GM21515 (cell line): ENCODE measurements at regions not wholly inside any gene's neighbourhood (a gene's known extent, or its start where the extent isn't known, plus 50 kb on each side); places are given as distances from the start of the nearest gene placed in this dataset.

Experiments used
- ATAC-seq: cut with Tn5 transposase; IDR thresholded peaks from one replicate; pipeline ENCODE4 v1.9.1; 2021; ENCODE audit not compliant: unreplicated experiment

- ATAC-seq = no peak
These were observed 321.5 kb downstream of the BRINP1 start for GRCh38 chr9:119047513-119048307.

- ATAC-seq = no peak
These were observed 319.0 kb downstream of the BRINP1 start for GRCh38 chr9:119050281-119050680.

- no peak for ATAC-seq
These were observed 316.8 kb downstream of the BRINP1 start for GRCh38 chr9:119052339-119053030.

GRCh38 chr9:119053070-119053469 lies 316.2 kb downstream of the BRINP1 start:
- no peak for ATAC-seq

GRCh38 chr9:119060629-119061385 lies 308.4 kb downstream of the BRINP1 start:
- ATAC-seq = no peak

- ATAC-seq = no peak
These were observed 297.6 kb downstream of the BRINP1 start for GRCh38 chr9:119071636-119072035.

GRCh38 chr9:119074017-119074416 lies 295.2 kb downstream of the BRINP1 start:
- ATAC-seq = no peak

GRCh38 chr9:119078015-119078414 lies 291.2 kb downstream of the BRINP1 start:
- ATAC-seq = no peak

- ATAC-seq = no peak
These were observed 285.6 kb downstream of the BRINP1 start for GRCh38 chr9:119083673-119084072.

GRCh38 chr9:119086590-119086989 lies 282.6 kb downstream of the BRINP1 start:
- ATAC-seq = no peak

GRCh38 chr9:119088002-119088547 lies 281.2 kb downstream of the BRINP1 start:
- ATAC-seq = no peak

- ATAC-seq = no peak
These were observed 278.2 kb downstream of the BRINP1 start for GRCh38 chr9:119091074-119091473.

- no peak for ATAC-seq
These were observed 277.1 kb downstream of the BRINP1 start for GRCh38 chr9:119092125-119092524.

- ATAC-seq = no peak
These were observed 275.1 kb downstream of the BRINP1 start for GRCh38 chr9:119094086-119094485.

GRCh38 chr9:119095072-119095471 lies 274.2 kb downstream of the BRINP1 start:
- no peak for ATAC-seq

GRCh38 chr9:119101048-119101447 lies 268.2 kb downstream of the BRINP1 start:
- ATAC-seq = no peak

GRCh38 chr9:119114681-119115080 lies 254.6 kb downstream of the BRINP1 start:
- ATAC-seq = no peak
